Neural progenitor cell (in vitro differentiated cells): ENCODE measurements at regions not wholly inside any gene's neighbourhood (a gene's known extent, or its start where the extent isn't known, plus 50 kb on each side); places are given as distances from the start of the nearest gene placed in this dataset.

Experiments
- DNase-seq: peaks from one replicate; pipeline ENCODE4 v3.0.0-alpha.2; 2016; ENCODE audit warnings: low spot score
- H2AFZ ChIP-seq: fragments of 200-600 bp; sonication (generic); replicated peaks from 2 replicates; pipeline ENCODE4 v1.6.1; 2016; ENCODE audit warnings: antibody characterized with exemption
- H3F3A ChIP-seq: fragments of 200-600 bp; sonication (generic); 2 replicates; pipeline ENCODE4 v1.6.1; 2016; ENCODE audit warnings: antibody characterized with exemption, low read depth
- H3K27ac ChIP-seq: fragments of 200-600 bp; sonication (generic); 2 replicates; pipeline ENCODE4 v1.5.1; 2016; ENCODE audit warnings: mild to moderate bottlenecking
- H3K27me3 ChIP-seq: fragments of 200-600 bp; sonication (generic); 2 replicates; pipeline ENCODE4 v1.6.1; 2016; ENCODE audit warnings: mild to moderate bottlenecking, moderate library complexity
- H3K36me3 ChIP-seq: fragments of 200-600 bp; sonication (generic); 2 replicates; pipeline ENCODE4 v1.5.1; 2016
- H3K4me1 ChIP-seq: fragments of 200-600 bp; sonication (generic); 2 replicates; pipeline ENCODE4 v1.6.1; 2016; ENCODE audit warnings: mixed run types
- H3K4me2 ChIP-seq: fragments of 200-600 bp; sonication (generic); 2 replicates; pipeline ENCODE4 v1.6.1; 2016
- H3K4me3 ChIP-seq: fragments of 200-600 bp; sonication (generic); 2 replicates; pipeline ENCODE4 v1.5.1; 2016
- H3K79me2 ChIP-seq: fragments of 200-600 bp; sonication (generic); 2 replicates; pipeline ENCODE4 v1.6.1; 2016; ENCODE audit warnings: low read depth
- H3K9ac ChIP-seq: fragments of 200-600 bp; sonication (generic); 2 replicates; pipeline ENCODE4 v1.6.1; 2016
- H3K9me3 ChIP-seq: fragments of 200-600 bp; sonication (generic); 2 replicates; pipeline ENCODE4 v1.5.1; 2016; ENCODE audit warnings: low read depth
- H4K20me1 ChIP-seq: fragments of 200-600 bp; sonication (generic); 2 replicates; pipeline ENCODE4 v1.6.1; 2016; ENCODE audit warnings: low read depth
- H3K27ac Mint-ChIP-seq: 3 replicates; pipeline ENCODE4 v1.8.0; 2021; ENCODE audit warnings: mixed read lengths
- H3K27me3 Mint-ChIP-seq: 2 replicates; pipeline ENCODE4 v1.8.0; 2022; ENCODE audit warnings: low read depth, mild to moderate bottlenecking, inconsistent platforms, moderate library complexity, mixed read lengths; ENCODE audit not compliant: insufficient read depth
- H3K36me3 Mint-ChIP-seq: 3 replicates; pipeline ENCODE4 v1.8.0; 2021; ENCODE audit warnings: mixed read lengths
- H3K4me1 Mint-ChIP-seq: 3 replicates; pipeline ENCODE4 v1.8.0; 2021; ENCODE audit warnings: mixed read lengths
- H3K4me3 Mint-ChIP-seq: 3 replicates; pipeline ENCODE4 v1.8.0; 2021; ENCODE audit warnings: mild to moderate bottlenecking, moderate library complexity, mixed read lengths
- H3K9me3 Mint-ChIP-seq: 3 replicates; pipeline ENCODE4 v1.8.0; 2020; ENCODE audit warnings: mixed read lengths
- CTCF ChIP-seq: fragments of 200-600 bp; sonication (generic); IDR thresholded peaks from 2 replicates; pipeline ENCODE4 v1.5.1; 2017; ENCODE audit warnings: antibody characterized with exemption, mild to moderate bottlenecking
- EZH2 ChIP-seq: fragments of 200-600 bp; sonication (generic); IDR thresholded peaks from 2 replicates; pipeline ENCODE4 v1.6.1; 2017; ENCODE audit warnings: antibody characterized with exemption, mild to moderate bottlenecking, moderate library complexity
- EZH2phosphoT487 ChIP-seq: fragments of 200-600 bp; sonication (generic); IDR thresholded peaks from 2 replicates; pipeline ENCODE4 v1.6.1; 2017; ENCODE audit warnings: antibody characterized with exemption

GRCh38 chr12:23221926-23222325 is 597.0 kb downstream of the ETNK1 start:
- Mint-ChIP-seq H3K4me3 (no peak overlapping the region), H3K9me3 (no peaks in the 10 kb centered on the region), H3K27ac (no peak overlapping the region), H3K4me1 (no peaks in the 10 kb centered on the region), H3K36me3 (no peaks in the 10 kb centered on the region), H3K27me3 (no peaks in the 10 kb centered on the region)
- no peak overlapping the region for H3K4me3 ChIP-seq
- no peak overlapping the region for H3K9ac ChIP-seq
- H3K36me3 ChIP-seq: no peaks in the 10 kb centered on the region
- DNase-seq: no peak
- no peak overlapping the region for H2AFZ ChIP-seq
- no peaks in the 10 kb centered on the region for H3K27me3 ChIP-seq
- no peaks in the 10 kb centered on the region for H3F3A ChIP-seq
- H3K4me2 ChIP-seq: no peak overlapping the region
- H3K9me3 ChIP-seq: no peaks in the 10 kb centered on the region
- H3K79me2 ChIP-seq: no peaks in the 10 kb centered on the region
- H3K4me1 ChIP-seq: peaks cover 6% of the 10 kb centered on the region
- H4K20me1 ChIP-seq: no peaks in the 10 kb centered on the region
- H3K27ac ChIP-seq: no peak overlapping the region
- TF ChIP-seq CTCF: no peak
- TF ChIP-seq EZH2phosphoT487: no peak
- TF ChIP-seq EZH2: no peak

- H4K20me1 ChIP-seq: no peaks in the 10 kb centered on the region
- no peaks in the 10 kb centered on the region for H3K79me2 ChIP-seq
- H3K9ac ChIP-seq: no peak overlapping the region
- H3K36me3 Mint-ChIP-seq: no peaks in the 10 kb centered on the region
- no peak overlapping the region for H3K4me2 ChIP-seq
- peaks cover under 1% of the 10 kb centered on the region for H3K4me1 ChIP-seq
- no peaks in the 10 kb centered on the region for H3K27me3 Mint-ChIP-seq
- no peaks in the 10 kb centered on the region for H3K9me3 ChIP-seq
- no peaks in the 10 kb centered on the region for H3K4me1 Mint-ChIP-seq
- TF ChIP-seq EZH2 (no peak), CTCF (no peak), EZH2phosphoT487 (no peak)
- H3F3A ChIP-seq: no peaks in the 10 kb centered on the region
- H3K27me3 ChIP-seq: no peaks in the 10 kb centered on the region
- H3K4me3 Mint-ChIP-seq: no peak overlapping the region
- H3K9me3 Mint-ChIP-seq: no peaks in the 10 kb centered on the region
- no peak overlapping the region for H3K27ac ChIP-seq
- no peak overlapping the region for H2AFZ ChIP-seq
- no peak overlapping the region for H3K4me3 ChIP-seq
- no peak for DNase-seq
- no peaks in the 10 kb centered on the region for H3K36me3 ChIP-seq
- H3K27ac Mint-ChIP-seq: no peak overlapping the region
Observed at GRCh38 chr12:23222801-23223200, 597.8 kb downstream of the ETNK1 start.

- no peaks in the 10 kb centered on the region for H3K79me2 ChIP-seq
- Mint-ChIP-seq H3K27me3 (no peaks in the 10 kb centered on the region), H3K9me3 (no peaks in the 10 kb centered on the region), H3K36me3 (no peaks in the 10 kb centered on the region), H3K4me3 (no peak overlapping the region), H3K4me1 (no peaks in the 10 kb centered on the region), H3K27ac (no peak overlapping the region)
- no peaks in the 10 kb centered on the region for H3K4me1 ChIP-seq
- H3K9ac ChIP-seq: no peak overlapping the region
- no peaks in the 10 kb centered on the region for H3K27me3 ChIP-seq
- H3K27ac ChIP-seq: no peak overlapping the region
- no peaks in the 10 kb centered on the region for H4K20me1 ChIP-seq
- no peak overlapping the region for H3K4me2 ChIP-seq
- no peak for TF ChIP-seq EZH2phosphoT487
- TF ChIP-seq EZH2: no peak
- no peak for TF ChIP-seq CTCF
- H3K9me3 ChIP-seq: no peaks in the 10 kb centered on the region
- no peak overlapping the region for H3K4me3 ChIP-seq
- no peaks in the 10 kb centered on the region for H3F3A ChIP-seq
- no peaks in the 10 kb centered on the region for H3K36me3 ChIP-seq
- no peak for DNase-seq
- no peak overlapping the region for H2AFZ ChIP-seq
Observed at GRCh38 chr12:23228101-23228500, 603.1 kb downstream of the ETNK1 start.

- H3K4me1 Mint-ChIP-seq: no peaks in the 10 kb centered on the region
- H3K4me3 Mint-ChIP-seq: no peak overlapping the region
- DNase-seq: no peak
- H3K27ac ChIP-seq: no peak overlapping the region
- no peaks in the 10 kb centered on the region for H3K27me3 ChIP-seq
- no peak overlapping the region for H3K9ac ChIP-seq
- H3F3A ChIP-seq: no peaks in the 10 kb centered on the region
- H3K27ac Mint-ChIP-seq: no peak overlapping the region
- H3K36me3 ChIP-seq: no peaks in the 10 kb centered on the region
- H2AFZ ChIP-seq: no peak overlapping the region
- no peaks in the 10 kb centered on the region for H3K9me3 Mint-ChIP-seq
- no peak overlapping the region for H3K4me3 ChIP-seq
- no peaks in the 10 kb centered on the region for H3K79me2 ChIP-seq
- no peaks in the 10 kb centered on the region for H3K9me3 ChIP-seq
- H3K36me3 Mint-ChIP-seq: no peaks in the 10 kb centered on the region
- peaks cover 3% of the 10 kb centered on the region for H3K4me1 ChIP-seq
- TF ChIP-seq EZH2phosphoT487: no peak
- H3K27me3 Mint-ChIP-seq: no peaks in the 10 kb centered on the region
- no peak overlapping the region for H3K4me2 ChIP-seq
- H4K20me1 ChIP-seq: no peaks in the 10 kb centered on the region
Observed at GRCh38 chr12:23230899-23231298, 605.9 kb downstream of the ETNK1 start.
